22Rv1 (cell line): ENCODE measurements at regions not wholly inside any gene's neighbourhood (a gene's known extent, or its start where the extent isn't known, plus 50 kb on each side); places are given as distances from the start of the nearest gene placed in this dataset.

Source experiments
- CTCF ChIP-seq: fragments of 450-650 bp; IDR thresholded peaks from 2 replicates; pipeline ENCODE4 v1.5.1; 2017; ENCODE audit warnings: mild to moderate bottlenecking
- ZFX ChIP-seq: fragments of 450-650 bp; IDR thresholded peaks from 2 replicates; pipeline ENCODE4 v1.6.1; 2017; ENCODE audit warnings: antibody characterized with exemption, borderline replicate concordance

GRCh38 chr20:12528591-12529041 lies 480.2 kb upstream of the SPTLC3 start:
- TF ChIP-seq CTCF (no peak), ZFX (no peak)
